AG04449 (cell line): ENCODE measurements at regions not wholly inside any gene's neighbourhood (a gene's known extent, or its start where the extent isn't known, plus 50 kb on each side); places are given as distances from the start of the nearest gene placed in this dataset.

Experiments used
- CTCF ChIA-PET: fragments of 350-600 bp; formaldehyde crosslinking; extraction: SDS; loops from one replicate; lab custom pipeline; 2021; ENCODE audit warnings: antibody characterized with exemption; lab: Yijun Ruan, JAX
- POLR2A ChIA-PET: fragments of 400-600, 350-600 bp; formaldehyde crosslinking; extraction: SDS; loops from one replicate; lab custom pipeline; 2020; ENCODE audit warnings: antibody characterized with exemption, inconsistent platforms; lab: Yijun Ruan, JAX
- DNase-seq: peaks from one replicate; pipeline ENCODE4 v3.0.0-alpha.2; 2010; ENCODE audit warnings: low read depth, low spot score
- H3K4me3 ChIP-seq: 2 replicates; pipeline ENCODE4 v1.5.1; 2011; ENCODE audit warnings: low read depth, mild to moderate bottlenecking, control low read depth, low read length
- CTCF ChIP-seq: IDR thresholded peaks from one replicate; pipeline ENCODE4 v1.5.1; 2011; ENCODE audit warnings: mild to moderate bottlenecking, moderate library complexity, low read length, control low read depth, inconsistent platforms; ENCODE audit not compliant: insufficient read depth; ENCODE audit errors: missing control alignments

GRCh38 chr11:8748317-8748716 is 65.7 kb downstream of the RPL27A start:
- CTCF ChIA-PET, result interaction anchor here (1.7 kb wide), 1 partner anchor 9 kb away, joined by 6 read pairs; no protein-coding TSS in a partner anchor
- POLR2A ChIA-PET, result no interaction called here
- no peak for DNase-seq
- no peak overlapping the region for H3K4me3 ChIP-seq
- TF ChIP-seq CTCF, result no peak

- ChIA-PET POLR2A (no interaction called here), CTCF (interaction anchor here (1.2 kb wide), 1 partner anchor 65 kb away, joined by 5 read pairs; no protein-coding TSS in a partner anchor)
- no peak for TF ChIP-seq CTCF
- H3K4me3 ChIP-seq, result no peak overlapping the region
- no peak for DNase-seq
These were observed 66.6 kb downstream of the RPL27A start for GRCh38 chr11:8749202-8749601.

- no peak for DNase-seq
- TF ChIP-seq CTCF, result no peak
- no peak overlapping the region for H3K4me3 ChIP-seq
- ChIA-PET CTCF (interaction anchor here (1.2 kb wide), 1 partner anchor 9 kb away, joined by 10 read pairs; no protein-coding TSS in a partner anchor), POLR2A (no interaction called here)
These were observed 71.6 kb downstream of the RPL27A start for GRCh38 chr11:8754241-8754640.

- CTCF ChIA-PET, result interaction anchor here (1.0 to 1.4 kb wide), 3 partner anchors 9 to 57 kb away, joined by 4 to 6 read pairs (median 4); no protein-coding TSS in a partner anchor
- POLR2A ChIA-PET, result interaction anchor here (0.6 kb wide), 1 partner anchor 37 kb away, joined by 3 read pairs; no protein-coding TSS in a partner anchor
- no peak for TF ChIP-seq CTCF
- no peak for DNase-seq
- H3K4me3 ChIP-seq, result no peak overlapping the region
These were observed 73.6 kb downstream of the RPL27A start for GRCh38 chr11:8756201-8756600.

GRCh38 chr11:8757047-8757446 is 74.5 kb downstream of the RPL27A start:
- ChIA-PET CTCF (interaction anchor here (1.0 to 2.1 kb wide), 4 partner anchors 9 to 57 kb away, joined by 4 to 9 read pairs (median 5); no protein-coding TSS in a partner anchor), POLR2A (no interaction called here)
- no peak for TF ChIP-seq CTCF
- no peak for DNase-seq
- no peak overlapping the region for H3K4me3 ChIP-seq

- H3K4me3 ChIP-seq, result no peak overlapping the region
- ChIA-PET CTCF (interaction anchor here (1.0 to 2.1 kb wide), 7 partner anchors 10 to 158 kb away, joined by 3 to 9 read pairs (median 3); no protein-coding TSS in a partner anchor), POLR2A (no interaction called here)
- no peak for TF ChIP-seq CTCF
- DNase-seq, result no peak
These were observed 74.9 kb downstream of the RPL27A start for GRCh38 chr11:8757533-8757932.
